Adrenal gland (tissue), 5 donors: ENCODE measurements at regions not wholly inside any gene's neighbourhood (a gene's known extent, or its start where the extent isn't known, plus 50 kb on each side); places are given as distances from the start of the nearest gene placed in this dataset.

Source experiments
- CTCF ChIP-seq, 6 experiments: fragments of 450-650 bp in 4 of 6; fragments of 200-600 bp in 2 of 6; sonication (generic) in 1 of 6; IDR thresholded peaks; 1 replicate in 5 of 6; 2 replicates in 1 of 6; pipeline versions ENCODE4 v1.5.1 to v1.8.0; 2016 to 2021; ENCODE audit warnings: antibody characterized with exemption in 6 of 6, mild to moderate bottlenecking in 2 of 6, moderate library complexity in 1 of 6
- POLR2A ChIP-seq, 2 donors: fragments of 450-650 bp; IDR thresholded peaks; one replicate each; pipeline ENCODE4 v1.6.1; 2017; ENCODE audit warnings: antibody characterized with exemption in 2 of 2, mild to moderate bottlenecking in 2 of 2, moderate library complexity in 1 of 2
- donor health status: DM: no; HTN: no; CAD: no.

GRCh38 chr13:67763984-67764383, 533.8 kb upstream of the PCDH9 start:
- no peak for TF ChIP-seq CTCF (IDR thresholded peaks at IDR 0.05)
- no peak for TF ChIP-seq POLR2A (IDR thresholded peaks at IDR 0.05)
